Colonic mucosa (tissue), 4 donors: ENCODE measurements at regions not wholly inside any gene's neighbourhood (a gene's known extent, or its start where the extent isn't known, plus 50 kb on each side); places are given as distances from the start of the nearest gene placed in this dataset.

Source experiments
- DNase-seq: peaks from one replicate; pipeline ENCODE4 v3.0.0-alpha.2; 2020
- H3K27ac ChIP-seq: fragments of 200-600 bp; one replicate; pipeline ENCODE4 v1.8.0; 2021
- H3K27me3 ChIP-seq: fragments of 200-600 bp; one replicate; pipeline ENCODE4 v1.8.0; 2021
- H3K36me3 ChIP-seq: fragments of 200-600 bp; one replicate; pipeline ENCODE4 v1.8.0; 2021
- H3K4me1 ChIP-seq: fragments of 200-600 bp; one replicate; pipeline ENCODE4 v1.8.0; 2021; ENCODE audit warnings: mild to moderate bottlenecking
- H3K4me3 ChIP-seq: fragments of 200-600 bp; one replicate; pipeline ENCODE4 v1.8.0; 2021
- H3K9ac ChIP-seq, 2 donors: one replicate each; pipeline ENCODE4 v1.7.0; 2013; ENCODE audit warnings: control low read depth in 2 of 2, low read depth in 2 of 2, low read length in 2 of 2
- H3K9me3 ChIP-seq: fragments of 200-600 bp; one replicate; pipeline ENCODE4 v1.8.0; 2021
- intact Hi-C: fragments of 100-400 bp; cut with DNase I; formaldehyde crosslinking; loops from one replicate; pipeline ENCODE4 v1.14.1; 2022
- TF ChIP-seq, protein P1 (sequence below): fragments of 200-600 bp; IDR thresholded peaks from one replicate; pipeline ENCODE4 v1.8.0; 2022; ENCODE audit warnings: antibody characterized with exemption, mild to moderate bottlenecking
- donor health status: healthy.
- donor health status: DM: no; HTN: no; CAD: no.
- donor health status: DM: no; HTN: no; CAD: no.

DNA sequence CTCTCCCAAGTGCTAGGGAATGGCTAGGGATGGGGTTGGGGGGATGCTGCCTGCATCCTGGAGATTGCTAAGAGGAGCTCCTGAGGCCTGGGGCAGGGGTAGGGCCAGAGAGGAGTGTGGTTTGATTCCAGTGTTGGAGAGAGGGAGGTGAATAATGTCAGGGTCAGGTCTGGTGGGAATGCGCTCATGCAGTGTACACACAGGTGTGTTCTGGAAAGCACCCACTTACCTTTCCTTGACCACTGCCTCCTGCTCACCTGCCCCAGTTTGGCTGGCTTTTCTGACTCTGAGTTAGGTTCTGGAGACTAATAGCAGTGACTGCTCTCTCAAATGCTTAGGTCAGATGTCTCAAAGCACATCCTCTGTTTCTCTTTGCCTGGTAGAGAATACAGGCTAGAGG is 135.4 kb upstream of the BMPER start:
- TF ChIP-seq, protein P1, sequence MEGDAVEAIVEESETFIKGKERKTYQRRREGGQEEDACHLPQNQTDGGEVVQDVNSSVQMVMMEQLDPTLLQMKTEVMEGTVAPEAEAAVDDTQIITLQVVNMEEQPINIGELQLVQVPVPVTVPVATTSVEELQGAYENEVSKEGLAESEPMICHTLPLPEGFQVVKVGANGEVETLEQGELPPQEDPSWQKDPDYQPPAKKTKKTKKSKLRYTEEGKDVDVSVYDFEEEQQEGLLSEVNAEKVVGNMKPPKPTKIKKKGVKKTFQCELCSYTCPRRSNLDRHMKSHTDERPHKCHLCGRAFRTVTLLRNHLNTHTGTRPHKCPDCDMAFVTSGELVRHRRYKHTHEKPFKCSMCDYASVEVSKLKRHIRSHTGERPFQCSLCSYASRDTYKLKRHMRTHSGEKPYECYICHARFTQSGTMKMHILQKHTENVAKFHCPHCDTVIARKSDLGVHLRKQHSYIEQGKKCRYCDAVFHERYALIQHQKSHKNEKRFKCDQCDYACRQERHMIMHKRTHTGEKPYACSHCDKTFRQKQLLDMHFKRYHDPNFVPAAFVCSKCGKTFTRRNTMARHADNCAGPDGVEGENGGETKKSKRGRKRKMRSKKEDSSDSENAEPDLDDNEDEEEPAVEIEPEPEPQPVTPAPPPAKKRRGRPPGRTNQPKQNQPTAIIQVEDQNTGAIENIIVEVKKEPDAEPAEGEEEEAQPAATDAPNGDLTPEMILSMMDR, result no peak
- Histone ChIP-seq H3K9ac (no peak overlapping the region), H3K4me3 (no peak overlapping the region), H3K36me3 (no peaks in the 10 kb centered on the region), H3K4me1 (no peaks in the 10 kb centered on the region), H3K27me3 (no peaks in the 10 kb centered on the region), H3K9me3 (no peaks in the 10 kb centered on the region), H3K27ac (no peak overlapping the region)
- intact Hi-C loops, result loop anchor here (10.0 kb wide), 1 partner anchor 525 kb away; no protein-coding TSS in a partner anchor
- DNase-seq, result no peak

DNA sequence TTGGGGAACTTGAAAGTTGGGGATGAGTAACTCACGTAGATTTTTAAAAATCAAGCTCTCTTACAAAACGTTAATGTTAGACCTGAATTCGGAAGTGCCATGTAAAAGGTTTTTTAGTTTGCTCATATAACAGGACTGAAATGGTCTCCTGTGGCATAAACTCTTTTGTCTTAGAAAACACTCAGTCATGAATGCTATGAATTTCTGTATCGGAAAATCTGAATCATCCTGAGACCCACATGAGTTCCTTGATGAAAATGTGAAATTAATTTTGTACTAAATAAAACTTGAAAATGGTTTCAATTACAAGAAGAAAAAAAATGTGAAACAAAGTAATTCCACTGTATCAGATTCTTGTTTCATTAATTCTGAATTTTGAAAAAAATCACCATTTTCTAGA is 134.8 kb upstream of the BMPER start:
- H3K27ac ChIP-seq, result no peak overlapping the region
- H3K27me3 ChIP-seq, result no peaks in the 10 kb centered on the region
- H3K9me3 ChIP-seq, result no peaks in the 10 kb centered on the region
- no peak overlapping the region for H3K9ac ChIP-seq
- DNase-seq, result no peak
- H3K36me3 ChIP-seq, result no peaks in the 10 kb centered on the region
- intact Hi-C loops, result no loop called here
- TF ChIP-seq, protein P1, result no peak
- no peak overlapping the region for H3K4me3 ChIP-seq
- no peaks in the 10 kb centered on the region for H3K4me1 ChIP-seq

DNA sequence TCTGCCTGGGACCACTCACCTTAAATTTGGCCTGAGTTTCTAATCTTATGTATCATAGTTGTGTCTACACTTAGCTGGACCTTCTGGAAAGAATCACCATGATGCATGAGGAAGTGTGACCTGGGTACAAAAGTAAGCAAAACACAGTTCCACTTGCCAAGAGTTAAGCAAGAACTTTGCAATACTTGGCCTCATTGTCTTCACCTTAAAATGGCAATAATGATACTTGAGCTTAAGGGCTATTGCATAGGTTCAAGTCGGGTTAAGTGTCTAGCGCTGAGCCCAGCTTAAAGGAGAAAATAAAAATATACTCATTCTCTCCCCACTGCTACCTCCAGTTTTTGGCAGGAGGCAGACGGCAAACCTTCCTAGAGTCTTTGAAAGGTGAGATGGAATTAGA is 133.9 kb upstream of the BMPER start:
- intact Hi-C loops, result no loop called here
- H3K36me3 ChIP-seq, result no peaks in the 10 kb centered on the region
- H3K9me3 ChIP-seq, result no peaks in the 10 kb centered on the region
- TF ChIP-seq, protein P1, result no peak
- no peak overlapping the region for H3K27ac ChIP-seq
- no peaks in the 10 kb centered on the region for H3K4me1 ChIP-seq
- no peak overlapping the region for H3K4me3 ChIP-seq
- H3K27me3 ChIP-seq, result no peaks in the 10 kb centered on the region
- DNase-seq, result no peak
- H3K9ac ChIP-seq, result no peak overlapping the region

DNA sequence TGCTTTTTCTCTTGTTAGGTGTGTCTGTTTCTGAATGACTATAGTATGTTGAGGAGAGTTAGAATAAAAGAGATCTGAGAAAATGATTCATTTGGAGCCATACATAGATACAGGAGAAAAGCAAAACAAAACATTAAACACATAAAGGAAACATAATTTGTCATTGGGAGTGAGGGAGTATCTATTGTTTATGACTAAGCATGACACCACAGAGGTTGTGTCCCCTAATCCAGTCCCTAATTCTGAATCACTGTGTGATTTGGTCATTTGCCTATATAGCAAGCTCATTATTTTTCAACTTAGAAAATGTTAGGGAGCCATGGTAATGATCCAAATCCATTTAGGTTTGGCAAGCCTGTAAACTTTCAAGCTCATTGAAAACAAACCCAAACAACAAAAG is 132.3 kb upstream of the BMPER start:
- Histone ChIP-seq H3K9me3 (no peaks in the 10 kb centered on the region), H3K4me3 (no peak overlapping the region), H3K4me1 (no peaks in the 10 kb centered on the region), H3K27ac (no peak overlapping the region), H3K36me3 (no peaks in the 10 kb centered on the region), H3K9ac (no peak overlapping the region), H3K27me3 (no peaks in the 10 kb centered on the region)
- TF ChIP-seq, protein P1, result no peak
- DNase-seq, result no peak
- intact Hi-C loops, result no loop called here

DNA sequence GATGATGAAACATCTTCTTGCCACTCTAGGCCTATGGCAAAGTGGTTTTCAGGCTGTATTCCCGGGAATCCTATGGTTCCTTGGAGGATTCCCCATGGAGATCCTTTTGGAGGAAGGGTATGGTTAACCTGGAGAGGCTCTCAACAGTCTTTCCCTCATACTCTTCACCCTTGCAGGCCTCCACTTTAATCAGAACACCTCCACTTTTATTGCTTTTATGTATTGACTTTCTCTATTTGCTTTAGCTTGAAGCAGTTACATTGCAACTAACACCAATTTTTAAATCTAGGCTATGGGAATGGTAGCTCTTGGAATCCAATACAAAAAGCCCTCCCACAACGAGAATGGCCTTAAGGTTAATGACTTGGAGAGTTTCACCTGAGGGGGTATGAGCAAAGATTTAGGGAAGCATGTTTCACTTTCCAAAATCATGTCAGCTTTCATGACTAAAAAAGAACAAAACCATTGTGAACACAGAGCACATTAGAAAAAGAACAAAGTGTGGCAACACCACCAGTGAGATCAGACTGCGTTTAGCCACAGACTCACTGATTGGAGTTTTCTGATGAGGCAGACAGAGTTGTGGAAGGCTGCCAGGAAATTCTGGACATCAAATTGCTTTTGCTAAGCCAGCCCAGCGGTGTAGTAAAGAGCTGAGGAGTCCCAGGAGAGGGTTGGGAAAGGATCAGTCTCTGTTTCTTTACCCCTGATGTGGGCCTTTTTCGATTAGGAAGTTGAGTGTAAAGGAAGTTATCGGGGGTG is 130.4 kb upstream of the BMPER start:
- no peaks in the 10 kb centered on the region for H3K9me3 ChIP-seq
- no peaks in the 10 kb centered on the region for H3K36me3 ChIP-seq
- no peaks in the 10 kb centered on the region for H3K27me3 ChIP-seq
- H3K4me1 ChIP-seq, result no peaks in the 10 kb centered on the region
- H3K9ac ChIP-seq, result no peak overlapping the region
- TF ChIP-seq, protein P1, result no peak
- no peak overlapping the region for H3K27ac ChIP-seq
- peak; percentile 54 for DNase-seq
- intact Hi-C loops, result no loop called here
- H3K4me3 ChIP-seq, result no peak overlapping the region
